Tibial artery (tissue), 4 donors: ENCODE measurements at regions not wholly inside any gene's neighbourhood (a gene's known extent, or its start where the extent isn't known, plus 50 kb on each side); places are given as distances from the start of the nearest gene placed in this dataset.

Experiments
- DNase-seq, 2 donors: peaks; one replicate each; pipeline ENCODE4 v3.0.0-alpha.2; 2019
- H3K27ac ChIP-seq, 2 donors: fragments of 200-600 bp; sonication (generic) in 1 of 2; 1 replicate in 1 of 2; 2 replicates in 1 of 2; pipeline ENCODE4 v1.5.1; 2018 to 2019; ENCODE audit warnings: mild to moderate bottlenecking in 1 of 2
- H3K27me3 ChIP-seq, 2 donors: fragments of 200-600 bp; sonication (generic) in 1 of 2; one replicate each; pipeline versions ENCODE4 v1.5.1 to v1.6.0; 2016 to 2019
- H3K36me3 ChIP-seq, 3 donors: fragments of 200-600 bp; sonication (generic) in 2 of 3; one replicate each; pipeline ENCODE4 v1.5.1; 2016 to 2019; ENCODE audit warnings: mild to moderate bottlenecking in 2 of 3
- H3K4me1 ChIP-seq, 4 donors: fragments of 200-600 bp; sonication (generic) in 2 of 4; 1 replicate in 3 of 4; 2 replicates in 1 of 4; pipeline ENCODE4 v1.5.1; 2016 to 2019
- H3K4me3 ChIP-seq, 2 donors: fragments of 200-600 bp; sonication (generic) in 1 of 2; 1 replicate in 1 of 2; 2 replicates in 1 of 2; pipeline ENCODE4 v1.5.1; 2018 to 2019; ENCODE audit warnings: mild to moderate bottlenecking in 2 of 2
- H3K9me3 ChIP-seq, 3 donors: fragments of 200-600 bp; sonication (generic) in 1 of 3; one replicate each; pipeline ENCODE4 v1.5.1; 2016 to 2019
- CTCF ChIP-seq, 2 experiments: fragments of 200-600 bp in 1 of 2; fragments of 450-650 bp in 1 of 2; IDR thresholded peaks; one replicate each; pipeline ENCODE4 v1.5.1; 2017 to 2019; ENCODE audit warnings: antibody characterized with exemption in 2 of 2, mild to moderate bottlenecking in 1 of 2, moderate library complexity in 1 of 2
- intact Hi-C: fragments of 100-400 bp; cut with DNase I; formaldehyde crosslinking; loops from one replicate; pipeline ENCODE4 v1.15.0; 2023; ENCODE audit warnings: low total_unique reads

- no peaks in the 10 kb centered on the region for H3K27me3 ChIP-seq
- no peak overlapping the region for H3K27ac ChIP-seq
- intact Hi-C loops: no loop called here
- no peak overlapping the region for H3K4me3 ChIP-seq
- H3K4me1 ChIP-seq: no peaks in the 10 kb centered on the region
- H3K36me3 ChIP-seq: no peaks in the 10 kb centered on the region
- H3K9me3 ChIP-seq: no peaks in the 10 kb centered on the region
- no peak for TF ChIP-seq CTCF (IDR thresholded peaks at IDR 0.05)
- no peak for DNase-seq
These were observed 748.8 kb upstream of the NCAM2 start for GRCh38 chr21:20249401-20249800.

DNA sequence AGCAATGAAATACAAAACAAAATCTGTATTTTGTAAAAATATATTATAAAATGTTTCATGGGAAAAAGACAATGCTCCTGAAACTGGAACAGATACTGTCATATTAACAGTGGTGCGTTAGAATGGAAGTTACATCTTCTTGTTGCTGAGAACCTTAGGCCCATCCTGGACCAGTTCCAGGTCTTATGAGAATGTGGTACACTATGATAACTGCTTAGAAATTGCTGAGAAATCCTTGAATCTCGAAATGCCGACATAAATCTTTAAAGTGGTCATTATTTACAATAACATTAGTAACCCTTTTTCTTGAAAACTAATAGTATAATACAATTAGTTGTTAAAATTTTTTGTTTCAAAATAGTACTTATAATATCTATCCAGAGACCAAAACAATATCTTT, 747.9 kb upstream of the NCAM2 start:
- no peak overlapping the region for H3K27ac ChIP-seq
- H3K4me3 ChIP-seq: no peak overlapping the region
- no peak for TF ChIP-seq CTCF (IDR thresholded peaks at IDR 0.05)
- no peaks in the 10 kb centered on the region for H3K9me3 ChIP-seq
- H3K27me3 ChIP-seq: no peaks in the 10 kb centered on the region
- no peak for DNase-seq
- intact Hi-C loops: no loop called here
- H3K4me1 ChIP-seq: no peaks in the 10 kb centered on the region
- H3K36me3 ChIP-seq: no peaks in the 10 kb centered on the region

- Histone ChIP-seq H3K27ac (no peak overlapping the region), H3K9me3 (no peaks in the 10 kb centered on the region), H3K36me3 (no peaks in the 10 kb centered on the region), H3K4me1 (no peaks in the 10 kb centered on the region), H3K4me3 (no peak overlapping the region), H3K27me3 (no peaks in the 10 kb centered on the region)
- intact Hi-C loops: no loop called here
- no peak for DNase-seq
- TF ChIP-seq CTCF (IDR thresholded peaks at IDR 0.05): no peak
These were observed 744.9 kb upstream of the NCAM2 start for GRCh38 chr21:20253261-20253660.

DNA sequence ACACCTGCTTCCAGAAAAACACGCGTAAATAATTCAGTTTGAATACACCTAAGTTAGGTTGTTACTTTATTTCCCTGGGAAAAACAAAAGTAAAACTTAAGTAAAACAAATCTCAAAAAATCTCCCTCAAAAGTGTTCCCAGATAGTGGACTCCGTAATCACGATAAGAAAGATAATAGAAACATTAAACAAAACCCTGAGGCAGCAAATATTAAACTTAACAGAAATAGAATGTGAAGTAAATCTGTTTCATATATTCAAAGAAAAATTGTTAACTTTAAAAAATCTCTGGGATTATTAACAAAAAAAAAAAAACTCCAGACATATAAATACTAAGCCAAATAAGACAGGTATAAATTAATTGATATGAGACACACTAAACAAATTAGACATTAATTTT, 743.2 kb upstream of the NCAM2 start:
- intact Hi-C loops: no loop called here
- Histone ChIP-seq H3K4me3 (no peak overlapping the region), H3K27ac (no peak overlapping the region), H3K36me3 (no peaks in the 10 kb centered on the region), H3K4me1 (no peaks in the 10 kb centered on the region), H3K9me3 (no peaks in the 10 kb centered on the region), H3K27me3 (no peaks in the 10 kb centered on the region)
- DNase-seq: no peak
- TF ChIP-seq CTCF (IDR thresholded peaks at IDR 0.05): no peak

GRCh38 chr21:20257052-20257740, 741.0 kb upstream of the NCAM2 start:
- H3K9me3 ChIP-seq: no peaks in the 10 kb centered on the region
- intact Hi-C loops: no loop called here
- H3K4me1 ChIP-seq: no peaks in the 10 kb centered on the region
- H3K27me3 ChIP-seq: no peaks in the 10 kb centered on the region
- H3K36me3 ChIP-seq: no peaks in the 10 kb centered on the region
- H3K4me3 ChIP-seq: no peak overlapping the region
- DNase-seq: no peak
- H3K27ac ChIP-seq: no peak overlapping the region
- TF ChIP-seq CTCF (IDR thresholded peaks at IDR 0.05): no peak

- TF ChIP-seq CTCF (IDR thresholded peaks at IDR 0.05): no peak
- Histone ChIP-seq H3K27me3 (no peaks in the 10 kb centered on the region), H3K27ac (no peak overlapping the region), H3K4me1 (no peaks in the 10 kb centered on the region), H3K36me3 (no peaks in the 10 kb centered on the region), H3K4me3 (no peak overlapping the region), H3K9me3 (no peaks in the 10 kb centered on the region)
- DNase-seq: no peak
- intact Hi-C loops: no loop called here
These were observed 739.7 kb upstream of the NCAM2 start for GRCh38 chr21:20258542-20258941.
